A549 (cell line): ENCODE measurements at regions not wholly inside any gene's neighbourhood (a gene's known extent, or its start where the extent isn't known, plus 50 kb on each side); places are given as distances from the start of the nearest gene placed in this dataset.

Experiments
- CBX2 ChIP-seq: fragments of 200-600 bp; sonication (generic); IDR thresholded peaks from 2 replicates; pipeline ENCODE4 v1.6.1; 2016; ENCODE audit warnings: low read depth, mild to moderate bottlenecking, borderline replicate concordance
- CTCF ChIP-seq: fragments of >200 bp; sonication (Bioruptor Twin); formaldehyde crosslinking; IDR thresholded peaks from 3 replicates; pipeline ENCODE4 v1.5.1; 2016
- E2F6 ChIP-seq: IDR thresholded peaks from 2 replicates; pipeline ENCODE4 v1.6.1; 2012; ENCODE audit warnings: low read depth, borderline replicate concordance
- EP300 ChIP-seq, 2 experiments: fragments of >200 bp; sonication (Bioruptor Twin); formaldehyde crosslinking; IDR thresholded peaks; 2 replicates in 1 of 2; 3 replicates in 1 of 2; pipeline ENCODE4 v1.6.1; 2016 to 2017
- JUN ChIP-seq, 2 experiments: fragments of >200 bp; sonication (Bioruptor Twin); formaldehyde crosslinking; IDR thresholded peaks; 2 replicates in 1 of 2; 3 replicates in 1 of 2; pipeline ENCODE4 v1.6.1; 2016 to 2017
- MYC ChIP-seq: IDR thresholded peaks from 2 replicates; pipeline ENCODE4 v1.6.1; 2012; ENCODE audit warnings: mild to moderate bottlenecking, inconsistent platforms, low read length, improper control_type of control experiment, borderline replicate concordance
- POLR2A ChIP-seq: IDR thresholded peaks from 2 replicates; pipeline ENCODE4 v1.6.1; 2012; ENCODE audit warnings: mild to moderate bottlenecking, low read length
- RFX5 ChIP-seq: fragments of 450-650 bp; IDR thresholded peaks from 2 replicates; pipeline ENCODE4 v1.7.1; 2014; ENCODE audit warnings: antibody characterized with exemption, mild to moderate bottlenecking, moderate library complexity
- ZFP36 ChIP-seq: fragments of 450-650 bp; IDR thresholded peaks from 2 replicates; pipeline ENCODE4 v1.6.1; 2014; ENCODE audit warnings: borderline replicate concordance; ENCODE audit not compliant: partially characterized antibody
- TF ChIP-seq, protein P1 (sequence below): fragments of 450-650 bp; IDR thresholded peaks from 2 replicates; pipeline ENCODE4 v1.6.1; 2014; ENCODE audit warnings: antibody characterized with exemption

- TF ChIP-seq CTCF (no peak), POLR2A (no peak), E2F6 (no peak), RFX5 (no peak), EP300 (IDR thresholded peaks at IDR 0.05) (no peak), MYC (no peak), CBX2 (no peak), ZFP36 (no peak), JUN (IDR thresholded peaks at IDR 0.05) (no peak)
- TF ChIP-seq, protein P1, sequence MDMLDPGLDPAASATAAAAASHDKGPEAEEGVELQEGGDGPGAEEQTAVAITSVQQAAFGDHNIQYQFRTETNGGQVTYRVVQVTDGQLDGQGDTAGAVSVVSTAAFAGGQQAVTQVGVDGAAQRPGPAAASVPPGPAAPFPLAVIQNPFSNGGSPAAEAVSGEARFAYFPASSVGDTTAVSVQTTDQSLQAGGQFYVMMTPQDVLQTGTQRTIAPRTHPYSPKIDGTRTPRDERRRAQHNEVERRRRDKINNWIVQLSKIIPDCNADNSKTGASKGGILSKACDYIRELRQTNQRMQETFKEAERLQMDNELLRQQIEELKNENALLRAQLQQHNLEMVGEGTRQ: no peak
These were observed 851.6 kb downstream of the PDHA2 start for GRCh38 chr4:96691521-96691920.
